Lung (tissue), 11 donors: ENCODE measurements at regions not wholly inside any gene's neighbourhood (a gene's known extent, or its start where the extent isn't known, plus 50 kb on each side); places are given as distances from the start of the nearest gene placed in this dataset.

Experiments
- ATAC-seq: fragments of 200-7000 bp; cut with Tn5 transposase; one replicate; pipeline ENCODE4 v1.9.1; 2020; ENCODE audit warnings: moderate number of reproducible peaks; ENCODE audit not compliant: insufficient read depth, low FRiP score
- DNase-seq, 3 donors: peaks; one replicate each; pipeline ENCODE4 v3.0.0-alpha.2; 2013 to 2017
- H3K27ac ChIP-seq, 2 donors: one replicate each; pipeline ENCODE4 v1.5.1; 2013; ENCODE audit warnings: mild to moderate bottlenecking in 2 of 2, moderate library complexity in 2 of 2, control low read depth in 1 of 2, inconsistent platforms in 1 of 2, low read depth in 1 of 2, low read length in 1 of 2
- H3K27me3 ChIP-seq, 3 donors: one replicate each; pipeline ENCODE4 v1.5.1; 2013; ENCODE audit warnings: low read length in 2 of 3; ENCODE audit not compliant: control insufficient read depth in 3 of 3, insufficient read depth in 3 of 3
- H3K36me3 ChIP-seq, 4 donors: one replicate each; pipeline ENCODE4 v1.5.1; 2013; ENCODE audit warnings: low read length in 4 of 4, mild to moderate bottlenecking in 1 of 4, moderate library complexity in 1 of 4; ENCODE audit not compliant: control insufficient read depth in 4 of 4, insufficient read depth in 4 of 4
- H3K4me1 ChIP-seq, 5 donors: one replicate each; pipeline ENCODE4 v1.5.1; 2013; ENCODE audit warnings: low read length in 5 of 5, mild to moderate bottlenecking in 2 of 5, moderate library complexity in 1 of 5; ENCODE audit not compliant: control insufficient read depth in 5 of 5, insufficient read depth in 5 of 5
- H3K4me3 ChIP-seq: one replicate; pipeline ENCODE4 v1.5.1; 2013; ENCODE audit warnings: mild to moderate bottlenecking, control low read depth, moderate library complexity
- H3K9ac ChIP-seq, 2 donors: one replicate each; pipeline ENCODE4 v1.5.1; 2013; ENCODE audit warnings: low read length in 2 of 2, control low read depth in 1 of 2; ENCODE audit not compliant: insufficient read depth in 1 of 2
- H3K9me3 ChIP-seq, 4 donors: one replicate each; pipeline ENCODE4 v1.5.1; 2013; ENCODE audit warnings: low read length in 3 of 4, mild to moderate bottlenecking in 1 of 4, moderate library complexity in 1 of 4; ENCODE audit not compliant: control insufficient read depth in 4 of 4, insufficient read depth in 3 of 4
- CTCF ChIP-seq: IDR thresholded peaks from 2 replicates; pipeline ENCODE4 v1.5.1; 2012; ENCODE audit warnings: mild to moderate bottlenecking; ENCODE audit errors: control extremely low read depth, extremely low read depth
- WGBS, 2 donors: extraction: QIAGEN DNeasy Blood & Tissue Kit; methylation state at CpG; one replicate each; pipeline ENCODE4 v1.1.7; 2013; 5-methylcytosine and 5-hydroxymethylcytosine counted together
- donor health status: control.
- donor health status: control.
- donor health status: Bipolar disorder and iron deficiency.
- donor health status: healthy.
- donor health status: DM: yes; HTN: yes; CAD: no.

GRCh38 chr1:164210211-164210739 is 348.7 kb upstream of the PBX1 start:
- DNase-seq (no peak), ATAC-seq (no peak)
- Histone ChIP-seq H3K36me3 (no peaks in the 10 kb centered on the region), H3K27me3 (no peaks in the 10 kb centered on the region), H3K9me3 (no peaks in the 10 kb centered on the region), H3K4me1 (no peaks in the 10 kb centered on the region), H3K27ac (no peak overlapping the region), H3K4me3 (no peak overlapping the region), H3K9ac (no peak overlapping the region)
- 77 to 88% methylated on average over 3 of the region's 3 CpGs for WGBS, 2 donors
- no peak for TF ChIP-seq CTCF

GRCh38 chr1:164223378-164223777 is 335.6 kb upstream of the PBX1 start:
- Histone ChIP-seq H3K27me3 (no peaks in the 10 kb centered on the region), H3K27ac (no peak overlapping the region), H3K9ac (no peak overlapping the region), H3K4me3 (no peak overlapping the region), H3K36me3 (no peaks in the 10 kb centered on the region), H3K9me3 (no peaks in the 10 kb centered on the region), H3K4me1 (no peaks in the 10 kb centered on the region)
- TF ChIP-seq CTCF, result no peak
- ATAC-seq, result no peak
- DNase-seq, result peak in 1 of 3 donors; percentile 7

- no peak for ATAC-seq
- 91% methylated on average over 2 of the region's 2 CpGs for WGBS, 2 donors
- no peaks in the 10 kb centered on the region for H3K27me3 ChIP-seq
- no peak overlapping the region for H3K27ac ChIP-seq
- H3K9ac ChIP-seq, result no peak overlapping the region
- no peaks in the 10 kb centered on the region for H3K4me1 ChIP-seq
- H3K9me3 ChIP-seq, result no peaks in the 10 kb centered on the region
- no peak overlapping the region for H3K4me3 ChIP-seq
- no peak for DNase-seq
- H3K36me3 ChIP-seq, result no peaks in the 10 kb centered on the region
- TF ChIP-seq CTCF, result no peak
Observed at GRCh38 chr1:164225011-164225410, 334.0 kb upstream of the PBX1 start.

GRCh38 chr1:164226977-164227376 is 332.0 kb upstream of the PBX1 start:
- Histone ChIP-seq H3K9me3 (no peaks in the 10 kb centered on the region), H3K36me3 (no peaks in the 10 kb centered on the region), H3K4me1 (no peaks in the 10 kb centered on the region), H3K9ac (no peak overlapping the region), H3K4me3 (no peak overlapping the region), H3K27me3 (no peaks in the 10 kb centered on the region), H3K27ac (no peak overlapping the region)
- DNase-seq (no peak), ATAC-seq (no peak)
- TF ChIP-seq CTCF, result no peak
- WGBS, 2 donors, result 81 to 85% methylated on average over 4 of the region's 4 CpGs
